ENCODE measurements at regions not wholly inside any gene's neighbourhood (a gene's known extent, or its start where the extent isn't known, plus 50 kb on each side); places are given as distances from the start of the nearest gene placed in this dataset.

DNA sequence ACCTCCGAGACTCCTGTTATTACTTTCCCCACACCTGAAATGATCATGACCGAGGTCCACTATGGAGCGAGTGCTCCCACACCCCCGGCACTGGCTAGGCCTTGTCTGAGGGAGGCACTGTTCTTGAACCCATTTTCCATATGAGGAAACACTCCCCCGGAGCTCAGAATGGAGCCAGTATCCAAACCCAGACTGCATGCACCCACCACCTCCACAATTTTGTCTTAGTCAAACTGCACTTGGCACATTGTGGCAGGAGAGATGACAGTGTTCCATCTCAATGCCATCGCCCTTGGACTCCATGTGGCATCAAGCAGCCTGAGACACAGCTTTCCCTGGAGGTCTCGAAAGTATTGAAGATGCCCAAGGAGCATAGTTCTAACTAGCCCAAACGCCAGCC is 154.1 kb downstream of the NUP210 start:
- TF ChIP-seq, protein P1, sequence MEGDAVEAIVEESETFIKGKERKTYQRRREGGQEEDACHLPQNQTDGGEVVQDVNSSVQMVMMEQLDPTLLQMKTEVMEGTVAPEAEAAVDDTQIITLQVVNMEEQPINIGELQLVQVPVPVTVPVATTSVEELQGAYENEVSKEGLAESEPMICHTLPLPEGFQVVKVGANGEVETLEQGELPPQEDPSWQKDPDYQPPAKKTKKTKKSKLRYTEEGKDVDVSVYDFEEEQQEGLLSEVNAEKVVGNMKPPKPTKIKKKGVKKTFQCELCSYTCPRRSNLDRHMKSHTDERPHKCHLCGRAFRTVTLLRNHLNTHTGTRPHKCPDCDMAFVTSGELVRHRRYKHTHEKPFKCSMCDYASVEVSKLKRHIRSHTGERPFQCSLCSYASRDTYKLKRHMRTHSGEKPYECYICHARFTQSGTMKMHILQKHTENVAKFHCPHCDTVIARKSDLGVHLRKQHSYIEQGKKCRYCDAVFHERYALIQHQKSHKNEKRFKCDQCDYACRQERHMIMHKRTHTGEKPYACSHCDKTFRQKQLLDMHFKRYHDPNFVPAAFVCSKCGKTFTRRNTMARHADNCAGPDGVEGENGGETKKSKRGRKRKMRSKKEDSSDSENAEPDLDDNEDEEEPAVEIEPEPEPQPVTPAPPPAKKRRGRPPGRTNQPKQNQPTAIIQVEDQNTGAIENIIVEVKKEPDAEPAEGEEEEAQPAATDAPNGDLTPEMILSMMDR (IDR thresholded peaks at IDR 0.05): no peak
- Mint-ChIP-seq H3K27me3 (ENCODE audit: low read depth, poor library complexity) (peaks cover 2% of the 10 kb centered on the region), H3K36me3 (ENCODE audit: low read depth) (no peaks in the 10 kb centered on the region), H3K4me3 (no peak overlapping the region), H3K9me3 (peaks cover 8% of the 10 kb centered on the region), H3K4me1 (peaks cover 45% of the 10 kb centered on the region), H3K27ac (no peak overlapping the region)
- no peak for DNase-seq

DNA sequence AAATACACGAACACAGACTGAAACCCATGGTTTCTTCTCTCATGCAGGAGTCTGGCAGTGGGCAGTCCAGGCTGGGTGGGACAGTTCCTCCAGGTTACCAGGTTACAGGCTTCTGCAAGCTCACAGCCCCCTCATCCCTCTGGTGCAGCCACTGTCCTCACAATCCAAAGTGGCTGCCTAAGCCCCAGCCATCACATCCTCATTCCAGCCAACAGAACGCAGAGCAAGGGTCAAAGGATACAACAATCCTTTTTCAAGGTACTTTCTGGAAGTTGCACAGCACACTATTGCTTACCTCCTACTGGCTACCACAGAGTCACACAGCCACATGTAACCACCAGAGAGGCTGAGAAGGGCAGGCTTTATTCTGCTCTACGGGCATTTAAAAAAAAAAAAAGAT is 154.6 kb downstream of the NUP210 start:
- no peak for DNase-seq
- peaks cover 49% of the 10 kb centered on the region for H3K4me1 Mint-ChIP-seq
- H3K9me3 Mint-ChIP-seq: peaks cover 8% of the 10 kb centered on the region
- no peak overlapping the region for H3K4me3 Mint-ChIP-seq
- H3K36me3 Mint-ChIP-seq (ENCODE audit: low read depth): no peaks in the 10 kb centered on the region
- H3K27ac Mint-ChIP-seq: no peak overlapping the region
- TF ChIP-seq, protein P1 (IDR thresholded peaks at IDR 0.05): no peak
- H3K27me3 Mint-ChIP-seq (ENCODE audit: low read depth, poor library complexity): peaks cover 3% of the 10 kb centered on the region

DNA sequence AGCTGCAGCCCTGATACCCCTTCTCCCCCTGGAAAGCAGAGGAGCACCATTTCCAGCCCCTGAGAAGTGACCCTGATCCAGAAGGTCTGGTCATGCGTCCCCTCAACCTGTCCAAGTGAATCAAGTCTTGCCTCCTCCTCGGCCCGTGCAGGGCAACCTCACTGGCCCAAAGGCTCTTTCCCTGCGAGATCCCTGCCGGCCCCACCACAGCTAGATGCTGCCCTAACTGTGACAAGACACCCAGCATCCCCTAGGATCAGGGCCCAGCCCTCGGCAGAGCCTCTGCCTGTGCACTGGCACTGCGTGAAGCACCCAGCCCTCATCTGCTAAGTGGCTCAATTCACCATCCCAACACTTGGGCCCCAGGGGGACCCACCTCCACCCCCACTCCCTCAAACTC is 155.1 kb downstream of the NUP210 start:
- Mint-ChIP-seq H3K4me1 (peaks cover 54% of the 10 kb centered on the region), H3K36me3 (ENCODE audit: low read depth) (no peaks in the 10 kb centered on the region), H3K27me3 (ENCODE audit: low read depth, poor library complexity) (peaks cover 6% of the 10 kb centered on the region), H3K4me3 (no peak overlapping the region), H3K9me3 (peaks cover 8% of the 10 kb centered on the region), H3K27ac (no peak overlapping the region)
- no peak for DNase-seq
- TF ChIP-seq, protein P1 (IDR thresholded peaks at IDR 0.05): no peak

DNA sequence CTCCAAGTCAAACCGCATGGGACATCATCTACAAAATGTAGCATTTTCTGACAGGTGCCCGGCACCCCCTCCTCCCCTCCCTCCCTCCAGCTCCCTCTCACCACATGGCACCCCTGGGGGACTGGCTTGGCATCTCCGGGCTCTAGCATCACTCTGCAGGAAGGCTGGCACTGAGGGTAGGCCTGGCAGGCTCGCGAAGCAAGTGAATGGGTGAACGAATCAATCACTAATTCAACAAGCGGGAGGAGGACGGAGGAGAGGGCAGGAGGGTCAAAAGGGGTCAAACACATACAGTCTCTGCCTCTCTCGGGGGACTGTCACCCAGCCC is 155.7 kb downstream of the NUP210 start:
- H3K36me3 Mint-ChIP-seq (ENCODE audit: low read depth): no peaks in the 10 kb centered on the region
- no peak for DNase-seq
- H3K4me1 Mint-ChIP-seq: peaks cover 59% of the 10 kb centered on the region
- no peak overlapping the region for H3K27ac Mint-ChIP-seq
- H3K4me3 Mint-ChIP-seq: no peak overlapping the region
- H3K27me3 Mint-ChIP-seq (ENCODE audit: low read depth, poor library complexity): peaks cover 6% of the 10 kb centered on the region
- peaks cover 6% of the 10 kb centered on the region for H3K9me3 Mint-ChIP-seq
- TF ChIP-seq, protein P1 (IDR thresholded peaks at IDR 0.05): no peak

DNA sequence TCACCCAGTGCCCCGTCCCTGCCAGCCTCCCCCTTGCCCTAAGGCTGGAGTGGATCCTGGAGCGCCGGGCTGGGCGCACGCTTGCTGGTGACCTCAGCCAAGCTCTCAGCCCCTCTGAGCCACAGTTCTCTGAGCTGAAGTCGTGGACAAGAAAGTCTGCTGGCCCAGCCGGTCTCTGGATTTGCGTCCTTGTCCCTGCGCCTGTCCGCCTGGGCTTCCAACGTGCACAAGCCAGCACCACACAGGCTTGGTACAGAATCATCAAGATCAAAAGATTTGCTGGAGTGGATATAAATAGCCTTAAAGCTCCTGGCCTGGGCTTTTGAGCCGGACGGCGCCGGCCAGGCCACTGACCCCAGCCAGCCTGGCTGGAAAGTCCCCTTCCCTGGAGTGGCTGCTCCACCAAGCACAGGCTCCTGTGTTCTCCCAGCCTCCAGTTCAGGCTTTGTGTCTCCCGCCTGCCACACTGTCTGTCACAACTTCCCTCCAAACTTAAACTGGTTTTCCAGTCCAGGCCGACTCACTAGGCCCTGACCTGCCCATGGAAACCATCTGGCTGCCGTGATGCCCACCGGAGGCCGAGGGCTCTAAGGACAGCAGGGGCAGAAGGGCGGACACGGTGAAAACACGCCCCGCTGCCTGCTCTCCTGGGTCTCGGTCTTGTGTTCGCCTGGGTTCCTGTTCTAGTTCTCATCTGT is 156.2 kb downstream of the NUP210 start:
- no peak for DNase-seq
- Mint-ChIP-seq H3K4me3 (no peak overlapping the region), H3K27me3 (ENCODE audit: low read depth, poor library complexity) (peaks cover 6% of the 10 kb centered on the region), H3K36me3 (ENCODE audit: low read depth) (no peaks in the 10 kb centered on the region), H3K27ac (peak overlapping the region; percentile 47), H3K4me1 (peaks cover 59% of the 10 kb centered on the region), H3K9me3 (peaks cover 4% of the 10 kb centered on the region)
- TF ChIP-seq, protein P1 (IDR thresholded peaks at IDR 0.05): no peak

DNA sequence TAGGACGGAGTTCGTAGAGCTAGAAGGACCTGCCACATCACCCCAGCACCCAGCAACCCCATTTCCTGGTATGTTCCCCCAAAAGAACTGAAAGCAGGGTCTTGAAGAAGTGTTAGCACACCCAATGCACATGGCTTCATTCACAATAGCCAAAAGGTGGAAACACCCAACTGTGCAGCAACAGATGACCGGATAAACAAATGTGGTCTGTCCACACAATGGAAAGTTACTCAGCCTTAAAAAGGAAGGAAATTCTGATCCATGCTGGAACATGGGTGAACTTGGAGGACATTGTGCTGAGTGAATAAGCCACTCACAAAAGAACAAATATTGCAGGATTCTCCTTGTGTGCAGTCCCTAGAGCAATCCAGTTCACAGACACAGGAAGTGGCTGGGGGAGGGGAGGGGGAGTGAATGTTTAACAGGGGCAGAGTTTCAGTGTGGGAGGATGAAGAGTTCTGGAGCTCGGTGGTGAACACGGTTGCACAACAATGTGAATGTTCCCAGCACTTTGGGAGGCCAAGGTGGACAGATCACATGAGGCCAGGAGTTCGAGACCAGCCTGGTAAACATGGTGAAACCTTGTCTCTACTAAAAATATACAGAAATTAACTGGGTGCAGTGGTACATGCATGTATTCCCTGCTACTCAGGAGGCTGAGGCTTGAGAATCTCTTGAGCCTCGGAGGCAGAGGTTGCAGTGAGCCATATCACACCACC is 157.5 kb downstream of the NUP210 start:
- H3K4me3 Mint-ChIP-seq: peak overlapping the region; percentile 19
- peaks cover 6% of the 10 kb centered on the region for H3K27me3 Mint-ChIP-seq (ENCODE audit: low read depth, poor library complexity)
- DNase-seq: no peak
- H3K36me3 Mint-ChIP-seq (ENCODE audit: low read depth): no peaks in the 10 kb centered on the region
- peaks cover 4% of the 10 kb centered on the region for H3K9me3 Mint-ChIP-seq
- peaks cover 59% of the 10 kb centered on the region for H3K4me1 Mint-ChIP-seq
- TF ChIP-seq, protein P1 (IDR thresholded peaks at IDR 0.05): no peak
- H3K27ac Mint-ChIP-seq: peak overlapping the region; percentile 71
